ENCODE measurements at regions not wholly inside any gene's neighbourhood (a gene's known extent, or its start where the extent isn't known, plus 50 kb on each side); places are given as distances from the start of the nearest gene placed in this dataset.

- no peak for DNase-seq (ENCODE audit: low read depth)
- TF ChIP-seq, protein P1, sequence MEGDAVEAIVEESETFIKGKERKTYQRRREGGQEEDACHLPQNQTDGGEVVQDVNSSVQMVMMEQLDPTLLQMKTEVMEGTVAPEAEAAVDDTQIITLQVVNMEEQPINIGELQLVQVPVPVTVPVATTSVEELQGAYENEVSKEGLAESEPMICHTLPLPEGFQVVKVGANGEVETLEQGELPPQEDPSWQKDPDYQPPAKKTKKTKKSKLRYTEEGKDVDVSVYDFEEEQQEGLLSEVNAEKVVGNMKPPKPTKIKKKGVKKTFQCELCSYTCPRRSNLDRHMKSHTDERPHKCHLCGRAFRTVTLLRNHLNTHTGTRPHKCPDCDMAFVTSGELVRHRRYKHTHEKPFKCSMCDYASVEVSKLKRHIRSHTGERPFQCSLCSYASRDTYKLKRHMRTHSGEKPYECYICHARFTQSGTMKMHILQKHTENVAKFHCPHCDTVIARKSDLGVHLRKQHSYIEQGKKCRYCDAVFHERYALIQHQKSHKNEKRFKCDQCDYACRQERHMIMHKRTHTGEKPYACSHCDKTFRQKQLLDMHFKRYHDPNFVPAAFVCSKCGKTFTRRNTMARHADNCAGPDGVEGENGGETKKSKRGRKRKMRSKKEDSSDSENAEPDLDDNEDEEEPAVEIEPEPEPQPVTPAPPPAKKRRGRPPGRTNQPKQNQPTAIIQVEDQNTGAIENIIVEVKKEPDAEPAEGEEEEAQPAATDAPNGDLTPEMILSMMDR (conservative IDR thresholded peaks at IDR 0.05; ENCODE audit: control insufficient read depth, insufficient read depth, low read depth, low read length): no peak
- H3K4me3 ChIP-seq (ENCODE audit: control insufficient read depth, low read depth, low read length): no peak overlapping the region
These were observed 778.3 kb upstream of the PCDH20 start for GRCh38 chr13:62193919-62194318.

DNA sequence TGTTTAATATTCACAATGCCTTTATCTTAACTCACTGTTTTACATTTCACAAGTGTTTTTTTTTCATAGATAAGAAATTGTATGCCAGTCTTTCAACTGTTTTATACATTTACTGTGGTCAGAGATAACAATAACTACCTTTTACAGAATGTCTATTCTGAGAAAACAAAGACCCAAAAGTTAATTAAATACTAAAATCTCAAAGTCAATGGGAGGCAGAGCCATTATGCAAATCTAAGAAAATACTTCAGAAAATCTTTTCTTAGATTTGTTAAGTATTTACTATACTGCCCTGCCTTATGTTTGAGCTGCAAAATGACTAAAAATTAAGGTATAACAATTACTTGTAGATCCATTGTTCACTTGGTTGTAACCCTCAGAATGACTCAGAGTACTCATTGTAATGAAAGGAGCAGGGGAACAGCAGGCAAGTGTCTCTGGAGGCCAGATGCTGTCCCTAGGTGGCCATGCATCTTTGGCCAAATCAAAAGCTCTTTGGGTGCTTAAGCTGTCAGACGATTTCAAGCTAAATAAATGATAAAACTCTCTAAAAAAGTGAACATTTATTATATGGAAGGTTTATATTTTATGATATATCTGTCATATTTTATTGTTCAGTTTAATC, 770.1 kb upstream of the PCDH20 start:
- TF ChIP-seq, protein P1 (conservative IDR thresholded peaks at IDR 0.05; ENCODE audit: control insufficient read depth, insufficient read depth, low read depth, low read length): no peak
- no peak overlapping the region for H3K4me3 ChIP-seq (ENCODE audit: control insufficient read depth, low read depth, low read length)

GRCh38 chr13:62176051-62176450, 760.4 kb upstream of the PCDH20 start:
- no peak overlapping the region for H3K4me3 ChIP-seq (ENCODE audit: control insufficient read depth, low read depth, low read length)
- DNase-seq (ENCODE audit: low read depth): no peak
- TF ChIP-seq, protein P1 (conservative IDR thresholded peaks at IDR 0.05; ENCODE audit: control insufficient read depth, insufficient read depth, low read depth, low read length): no peak

More for the DNA sequence above, 770.1 kb upstream of the PCDH20 start:
- no peak for DNase-seq (ENCODE audit: low read depth)

DNA sequence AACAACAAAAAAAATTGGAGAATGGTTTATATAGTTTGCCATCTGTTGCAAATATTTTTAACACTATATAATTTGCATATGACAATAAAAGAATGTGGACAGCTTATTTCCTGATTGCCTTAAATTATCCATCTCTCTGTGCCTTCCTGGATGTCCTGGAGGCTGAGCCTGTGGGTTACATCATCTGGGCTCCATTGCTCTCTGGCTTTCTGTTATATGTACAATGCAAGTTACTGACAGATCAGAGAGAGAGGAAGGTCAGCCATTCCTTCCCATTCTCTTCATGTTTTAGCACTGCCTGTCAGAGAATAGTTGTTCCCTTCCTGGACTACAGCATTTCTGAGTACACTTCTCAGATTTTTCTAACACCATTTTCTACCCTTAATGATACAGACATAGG, 758.3 kb upstream of the PCDH20 start:
- DNase-seq (ENCODE audit: low read depth): no peak
- TF ChIP-seq, protein P1 (conservative IDR thresholded peaks at IDR 0.05; ENCODE audit: control insufficient read depth, insufficient read depth, low read depth, low read length): no peak

DNA sequence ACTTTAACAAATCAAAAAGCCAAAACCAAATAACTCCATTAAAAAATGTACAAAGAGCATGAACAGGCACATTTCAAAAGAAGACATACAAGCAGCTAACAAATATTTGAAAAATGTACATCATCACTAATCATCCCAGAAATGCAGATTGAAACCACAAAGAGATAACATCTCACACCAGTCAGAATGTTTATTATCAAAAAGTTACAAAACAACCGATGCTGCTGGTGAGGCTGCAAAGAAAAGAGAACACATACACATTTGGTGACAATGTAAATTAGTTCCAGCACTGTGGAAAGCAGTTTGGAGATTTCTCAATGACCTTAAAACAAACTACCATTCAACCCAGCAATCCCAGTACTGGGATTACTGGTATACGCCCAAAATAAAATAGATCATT, 756.0 kb upstream of the PCDH20 start:
- no peak overlapping the region for H3K4me3 ChIP-seq (ENCODE audit: control insufficient read depth, low read depth, low read length)
- TF ChIP-seq, protein P1 (conservative IDR thresholded peaks at IDR 0.05; ENCODE audit: control insufficient read depth, insufficient read depth, low read depth, low read length): no peak
- DNase-seq (ENCODE audit: low read depth): no peak

More for the DNA sequence above, 758.3 kb upstream of the PCDH20 start:
- H3K4me3 ChIP-seq (ENCODE audit: control insufficient read depth, low read depth, low read length): no peak overlapping the region

- no peak overlapping the region for H3K4me3 ChIP-seq (ENCODE audit: control insufficient read depth, low read depth, low read length)
- TF ChIP-seq, protein P1 (conservative IDR thresholded peaks at IDR 0.05; ENCODE audit: control insufficient read depth, insufficient read depth, low read depth, low read length): no peak
- DNase-seq (ENCODE audit: low read depth): no peak
These were observed 753.2 kb upstream of the PCDH20 start for GRCh38 chr13:62168891-62169290.

All from fibroblast of mammary gland (primary cell).